Neuronal stem cell (in vitro differentiated cells): ENCODE measurements at regions not wholly inside any gene's neighbourhood (a gene's known extent, or its start where the extent isn't known, plus 50 kb on each side); places are given as distances from the start of the nearest gene placed in this dataset.

Source experiments
- DNase-seq: peaks from one replicate; pipeline ENCODE4 v3.0.0-alpha.2; 2013; ENCODE audit warnings: low spot score
- H2AFZ ChIP-seq: one replicate; pipeline ENCODE4 v1.6.1; 2013; ENCODE audit warnings: mild to moderate bottlenecking, low read length, inconsistent platforms
- H2AK5ac ChIP-seq: 2 replicates; pipeline ENCODE4 v1.6.1; 2013; ENCODE audit warnings: low read depth, mild to moderate bottlenecking, inconsistent platforms, low read length, moderate library complexity, mixed read lengths
- H2BK120ac ChIP-seq: 2 replicates; pipeline ENCODE4 v1.6.1; 2013; ENCODE audit warnings: low read depth, mild to moderate bottlenecking, inconsistent platforms, low read length, moderate library complexity, mixed read lengths
- H2BK12ac ChIP-seq: one replicate; pipeline ENCODE4 v1.6.1; 2013; ENCODE audit warnings: low read length, inconsistent platforms
- H2BK15ac ChIP-seq: 2 replicates; pipeline ENCODE4 v1.6.1; 2013; ENCODE audit warnings: mild to moderate bottlenecking, low read length, inconsistent platforms, mixed read lengths
- H2BK5ac ChIP-seq: one replicate; pipeline ENCODE4 v1.6.1; 2013; ENCODE audit warnings: inconsistent platforms, mild to moderate bottlenecking, low read length, moderate library complexity
- H3K14ac ChIP-seq: one replicate; pipeline ENCODE4 v1.6.1; 2013; ENCODE audit warnings: low read length, inconsistent platforms
- H3K18ac ChIP-seq: 2 replicates; pipeline ENCODE4 v1.6.1; 2013; ENCODE audit warnings: low read length, inconsistent platforms
- H3K23ac ChIP-seq: 2 replicates; pipeline ENCODE4 v1.6.1; 2013; ENCODE audit warnings: low read depth, mild to moderate bottlenecking, mixed read lengths, low read length, inconsistent platforms; ENCODE audit not compliant: poor library complexity
- H3K27ac ChIP-seq: replicated peaks from 3 replicates; pipeline ENCODE4 v1.5.1; 2013; ENCODE audit warnings: low read length, inconsistent platforms
- H3K27me3 ChIP-seq, 3 experiments: 2 replicates each; pipeline ENCODE4 v1.6.1; 2013; ENCODE audit warnings: low read length in 3 of 3, mild to moderate bottlenecking in 2 of 3, inconsistent platforms in 1 of 3, low read depth in 1 of 3, mixed read lengths in 1 of 3, moderate library complexity in 1 of 3; ENCODE audit not compliant: control insufficient read depth in 3 of 3, insufficient read depth in 3 of 3
- H3K36me3 ChIP-seq, 2 donors: replicated peaks in 1 of 2; 2 replicates each; pipeline ENCODE4 v1.6.1; 2013; ENCODE audit warnings: low read length in 2 of 2; ENCODE audit not compliant: control insufficient read depth in 2 of 2, insufficient read depth in 2 of 2
- H3K4ac ChIP-seq: 2 replicates; pipeline ENCODE4 v1.6.1; 2013; ENCODE audit warnings: inconsistent platforms, mild to moderate bottlenecking, low read length, moderate library complexity
- H3K4me1 ChIP-seq, 2 donors: 1 replicate in 1 of 2; 2 replicates in 1 of 2; pipeline ENCODE4 v1.6.1; 2013; ENCODE audit warnings: low read length in 2 of 2, low read depth in 1 of 2; ENCODE audit not compliant: control insufficient read depth in 2 of 2, insufficient read depth in 1 of 2
- H3K4me2 ChIP-seq: one replicate; pipeline ENCODE4 v1.6.1; 2013; ENCODE audit warnings: mild to moderate bottlenecking, low read length, inconsistent platforms; ENCODE audit not compliant: insufficient read depth, poor library complexity, severe bottlenecking
- H3K4me3 ChIP-seq, 2 donors: 2 replicates each; pipeline ENCODE4 v1.5.1; 2013; ENCODE audit warnings: low read length in 2 of 2, mild to moderate bottlenecking in 2 of 2, inconsistent platforms in 1 of 2, moderate library complexity in 1 of 2
- H3K79me1 ChIP-seq: one replicate; pipeline ENCODE4 v1.6.1; 2013; ENCODE audit warnings: low read depth, mild to moderate bottlenecking, inconsistent platforms, low read length, moderate library complexity
- H3K9ac ChIP-seq: one replicate; pipeline ENCODE4 v1.6.1; 2013; ENCODE audit warnings: mild to moderate bottlenecking, low read depth, low read length, inconsistent platforms; ENCODE audit not compliant: poor library complexity
- H3K9me3 ChIP-seq, 2 donors: replicated peaks in 1 of 2; 2 replicates each; pipeline versions ENCODE3 to v1.6.1; 2013; ENCODE audit warnings: low read length in 2 of 2, mild to moderate bottlenecking in 2 of 2, inconsistent platforms in 1 of 2, low read depth in 1 of 2, mixed read lengths in 1 of 2, moderate library complexity in 1 of 2; ENCODE audit not compliant: control insufficient read depth in 2 of 2, insufficient read depth in 1 of 2
- H4K8ac ChIP-seq: one replicate; pipeline ENCODE4 v1.6.1; 2013; ENCODE audit warnings: low read depth, mild to moderate bottlenecking, inconsistent platforms, low read length, moderate library complexity
- H4K91ac ChIP-seq: one replicate; pipeline ENCODE4 v1.6.1; 2013; ENCODE audit warnings: low read length, low read depth, mild to moderate bottlenecking, inconsistent platforms; ENCODE audit not compliant: poor library complexity
- WGBS, 2 donors: extraction: QIAGEN DNeasy Blood & Tissue Kit; methylation state at CpG; one replicate each; pipeline ENCODE4 v1.1.7; 2013; ENCODE audit warnings: missing lambda C conversion rate in 2 of 2, mixed read lengths in 1 of 2; ENCODE audit not compliant: insufficient read length in 2 of 2, insufficient replicate concordance in 1 of 2; ENCODE audit errors: extremely low coverage in 2 of 2; 5-methylcytosine and 5-hydroxymethylcytosine counted together

- no peak overlapping the region for H3K9ac ChIP-seq
- no peaks in the 10 kb centered on the region for H3K36me3 ChIP-seq
- no peak overlapping the region for H2BK12ac ChIP-seq
- no peak overlapping the region for H2BK120ac ChIP-seq
- H3K9me3 ChIP-seq = no peaks in the 10 kb centered on the region
- no peak overlapping the region for H3K18ac ChIP-seq
- H2AFZ ChIP-seq = no peak overlapping the region
- peaks cover 0 to 2% of the 10 kb centered on the region in 2 donors for H3K4me1 ChIP-seq
- no peak overlapping the region for H3K4ac ChIP-seq
- H4K8ac ChIP-seq = no peak overlapping the region
- no peak overlapping the region for H3K4me3 ChIP-seq
- H3K79me1 ChIP-seq = no peaks in the 10 kb centered on the region
- no peak for DNase-seq
- H3K27me3 ChIP-seq = peaks cover 0 to 5% (median 0%) of the 10 kb centered on the region in 3 experiments
- H4K91ac ChIP-seq = no peak overlapping the region
- no peak overlapping the region for H2BK5ac ChIP-seq
- H2AK5ac ChIP-seq = no peak overlapping the region
- H3K27ac ChIP-seq = no peak overlapping the region
- no CpG with 5 or more reads among the region's 1 CpG for WGBS, 2 donors
- H3K4me2 ChIP-seq = no peak overlapping the region
- H2BK15ac ChIP-seq = no peak overlapping the region
- H3K23ac ChIP-seq = no peak overlapping the region
- no peak overlapping the region for H3K14ac ChIP-seq
These were observed 137.4 kb upstream of the SLC7A14 start for GRCh38 chr3:170723241-170723640.

GRCh38 chr3:170721563-170721962, 135.7 kb upstream of the SLC7A14 start:
- H3K4ac ChIP-seq = no peak overlapping the region
- no peak overlapping the region for H3K9ac ChIP-seq

GRCh38 chr3:170719300-170719699, 133.4 kb upstream of the SLC7A14 start:
- Histone ChIP-seq H3K14ac (no peak overlapping the region), H2AFZ (no peak overlapping the region), H2BK120ac (no peak overlapping the region), H3K4me2 (no peak overlapping the region), H3K9ac (no peak overlapping the region), H3K27me3 (no peaks in the 10 kb centered on the region), H2BK12ac (no peak overlapping the region), H3K9me3 (no peaks in the 10 kb centered on the region), H3K36me3 (no peaks in the 10 kb centered on the region), H3K79me1 (no peaks in the 10 kb centered on the region), H2BK5ac (no peak overlapping the region), H3K4me3 (no peak overlapping the region), H2BK15ac (no peak overlapping the region), H3K4me1 (peaks cover 0 to 2% of the 10 kb centered on the region in 2 donors), H3K23ac (no peak overlapping the region), H4K91ac (no peak overlapping the region), H3K27ac (no peak overlapping the region), H3K18ac (no peak overlapping the region), H4K8ac (no peak overlapping the region), H3K4ac (no peak overlapping the region), H2AK5ac (no peak overlapping the region)
- no peak for DNase-seq
- WGBS, 2 donors = no CpG with 5 or more reads among the region's 1 CpG

More at GRCh38 chr3:170721563-170721962, 135.7 kb upstream of the SLC7A14 start:
- DNase-seq = no peak
- no peak overlapping the region for H3K14ac ChIP-seq
- no peak overlapping the region for H4K91ac ChIP-seq
- H3K4me1 ChIP-seq = peaks cover 0 to 2% of the 10 kb centered on the region in 2 donors
- H3K79me1 ChIP-seq = no peaks in the 10 kb centered on the region
- no peak overlapping the region for H3K4me3 ChIP-seq
- H3K27me3 ChIP-seq = peaks cover 0 to 5% (median 0%) of the 10 kb centered on the region in 3 experiments
- no peak overlapping the region for H3K4me2 ChIP-seq
- H3K23ac ChIP-seq = no peak overlapping the region
- no peak overlapping the region for H4K8ac ChIP-seq
- H2AFZ ChIP-seq = no peak overlapping the region
- H2BK120ac ChIP-seq = no peak overlapping the region
- no peak overlapping the region for H2BK12ac ChIP-seq
- H2AK5ac ChIP-seq = no peak overlapping the region
- H2BK15ac ChIP-seq = no peak overlapping the region
- H3K27ac ChIP-seq = no peak overlapping the region
- H3K36me3 ChIP-seq = no peaks in the 10 kb centered on the region
- H2BK5ac ChIP-seq = no peak overlapping the region
- H3K9me3 ChIP-seq = no peaks in the 10 kb centered on the region
- H3K18ac ChIP-seq = no peak overlapping the region

GRCh38 chr3:170718848-170719247, 133.0 kb upstream of the SLC7A14 start:
- Histone ChIP-seq H2BK12ac (no peak overlapping the region), H3K23ac (no peak overlapping the region), H2AK5ac (no peak overlapping the region), H3K27ac (no peak overlapping the region), H4K8ac (no peak overlapping the region), H3K4me2 (no peak overlapping the region), H3K27me3 (no peaks in the 10 kb centered on the region), H3K4me3 (no peak overlapping the region), H2AFZ (no peak overlapping the region), H3K79me1 (no peaks in the 10 kb centered on the region), H4K91ac (no peak overlapping the region), H3K4ac (no peak overlapping the region), H3K36me3 (no peaks in the 10 kb centered on the region), H3K18ac (no peak overlapping the region), H2BK5ac (no peak overlapping the region), H3K4me1 (no peaks in the 10 kb centered on the region), H3K9ac (no peak overlapping the region), H3K14ac (no peak overlapping the region), H2BK15ac (no peak overlapping the region), H3K9me3 (no peaks in the 10 kb centered on the region), H2BK120ac (no peak overlapping the region)
- DNase-seq = no peak
- no CpG with 5 or more reads among the region's 3 CpGs for WGBS, 2 donors
